ENCODE measurements at regions not wholly inside any gene's neighbourhood (a gene's known extent, or its start where the extent isn't known, plus 50 kb on each side); places are given as distances from the start of the nearest gene placed in this dataset.
A peak's percentile ranks its signal among the peaks of the same experiment; 100 is the strongest.
"Not testable (repeated sequence)": the region's sequence is repeated elsewhere in the genome, so short reads cannot be mapped to it uniquely, and the experiment has no call there.

GRCh38 chr5:21482522-21482921 lies 1370.6 kb downstream of the CDH12 start:
- not testable (repeated sequence) for DNase-seq

GRCh38 chr5:21481320-21482270 lies 1371.5 kb downstream of the CDH12 start:
- not testable (repeated sequence) for DNase-seq

- not testable (repeated sequence) for DNase-seq
Measured at GRCh38 chr5:21480054-21480453, 1373.1 kb downstream of the CDH12 start.

GRCh38 chr5:21473981-21474380 lies 1379.2 kb downstream of the CDH12 start:
- DNase-seq: not testable (repeated sequence)

GRCh38 chr5:21473436-21473835 lies 1379.7 kb downstream of the CDH12 start:
- not testable (repeated sequence) for DNase-seq

GRCh38 chr5:21471691-21472090 lies 1381.5 kb downstream of the CDH12 start:
- DNase-seq: not testable (repeated sequence)

- not testable (repeated sequence) for DNase-seq
Measured at GRCh38 chr5:21469523-21470101, 1383.5 kb downstream of the CDH12 start.

- not testable (repeated sequence) for DNase-seq
Measured at GRCh38 chr5:21467544-21467943, 1385.6 kb downstream of the CDH12 start.

GRCh38 chr5:21459744-21460073 lies 1393.4 kb downstream of the CDH12 start:
- DNase-seq: not testable (repeated sequence)

- no peak for DNase-seq
Measured at GRCh38 chr5:21452449-21452848, 1400.7 kb downstream of the CDH12 start.

GRCh38 chr5:21432646-21433045 lies 1420.5 kb downstream of the CDH12 start:
- no peak for DNase-seq

- no peak for DNase-seq
Measured at GRCh38 chr5:21424907-21425306, 1428.2 kb downstream of the CDH12 start.

- DNase-seq: no peak
Measured at GRCh38 chr5:21419383-21419782, 1431.4 kb upstream of the CDH18 start.

- not testable (repeated sequence) for DNase-seq
Measured at GRCh38 chr5:21402089-21402488, 1414.1 kb upstream of the CDH18 start.

GRCh38 chr5:21398511-21398910 lies 1410.5 kb upstream of the CDH18 start:
- no peak for DNase-seq

- DNase-seq: no peak
Measured at GRCh38 chr5:21397693-21398092, 1409.7 kb upstream of the CDH18 start.

GRCh38 chr5:21391506-21391905 lies 1403.5 kb upstream of the CDH18 start:
- no peak for DNase-seq

- not testable (repeated sequence) for DNase-seq
Measured at GRCh38 chr5:21360754-21361153, 1372.8 kb upstream of the CDH18 start.

- DNase-seq: peak; percentile 20
Measured at GRCh38 chr5:21341948-21342261, 1353.9 kb upstream of the CDH18 start.

GRCh38 chr5:21341203-21341947 lies 1353.4 kb upstream of the CDH18 start:
- not testable (repeated sequence) for DNase-seq

GRCh38 chr5:21340233-21340632 lies 1352.2 kb upstream of the CDH18 start:
- DNase-seq: not testable (repeated sequence)

GRCh38 chr5:21336478-21336877 lies 1348.5 kb upstream of the CDH18 start:
- not testable (repeated sequence) for DNase-seq

- not testable (repeated sequence) for DNase-seq
Measured at GRCh38 chr5:21315376-21315775, 1327.4 kb upstream of the CDH18 start.

GRCh38 chr5:21301205-21301604 lies 1313.2 kb upstream of the CDH18 start:
- not testable (repeated sequence) for DNase-seq
